HEK293 (cell line): ENCODE measurements at regions not wholly inside any gene's neighbourhood (a gene's known extent, or its start where the extent isn't known, plus 50 kb on each side); places are given as distances from the start of the nearest gene placed in this dataset.

Experiments used
- TRIM28 ChIP-seq: IDR thresholded peaks from 2 replicates; pipeline ENCODE4 v1.6.1; 2011; ENCODE audit warnings: low read length, control low read depth, borderline replicate concordance
- ZNF174 ChIP-seq: fragments of 450-650 bp; formaldehyde crosslinking; IDR thresholded peaks from 2 replicates; pipeline ENCODE4 v1.5.0; 2017; ENCODE audit warnings: missing biosample characterization, mild to moderate bottlenecking, missing genetic modification characterization
- ZNF24 ChIP-seq: fragments of 450-650 bp; formaldehyde crosslinking; IDR thresholded peaks from 2 replicates; pipeline ENCODE4 v1.5.1; 2016; ENCODE audit warnings: missing biosample characterization, missing genetic modification characterization
- ZNF529 ChIP-seq: fragments of 450-650 bp; formaldehyde crosslinking; IDR thresholded peaks from 2 replicates; pipeline ENCODE4 v1.5.1; 2017; ENCODE audit warnings: missing genetic modification characterization, missing biosample characterization; ENCODE audit not compliant: insufficient replicate concordance

GRCh38 chr7:57685418-57685817, 235.4 kb downstream of the ZNF716 start:
- TF ChIP-seq ZNF529 (no peak), ZNF24 (tag by site-specific recombination) (no peak), TRIM28 (no peak), ZNF174 (no peak)
